Germinal center (tissue), 1 donor: ENCODE measurements at regions not wholly inside any gene's neighbourhood (a gene's known extent, or its start where the extent isn't known, plus 50 kb on each side); places are given as distances from the start of the nearest gene placed in this dataset.

ENCODE experiments used
- DNase-seq: peaks from one replicate; pipeline ENCODE4 v3.0.0; 2012; ENCODE audit warnings: mixed read lengths, low spot score

GRCh38 chr10:8418631-8419030 lies 364.1 kb downstream of the GATA3 start:
- no peak for DNase-seq

GRCh38 chr10:8420182-8420581 lies 365.7 kb downstream of the GATA3 start:
- DNase-seq, result no peak

GRCh38 chr10:8424555-8425211 lies 370.2 kb downstream of the GATA3 start:
- DNase-seq, result no peak

- no peak for DNase-seq
Observed at GRCh38 chr10:8428654-8429053, 374.2 kb downstream of the GATA3 start.

- no peak for DNase-seq
Observed at GRCh38 chr10:8430321-8430720, 375.8 kb downstream of the GATA3 start.

GRCh38 chr10:8431511-8431910 lies 377.0 kb downstream of the GATA3 start:
- no peak for DNase-seq

GRCh38 chr10:8435186-8436055 lies 380.9 kb downstream of the GATA3 start:
- DNase-seq, result no peak

- no peak for DNase-seq
Observed at GRCh38 chr10:8437896-8438295, 383.4 kb downstream of the GATA3 start.

GRCh38 chr10:8438603-8439002 lies 384.1 kb downstream of the GATA3 start:
- DNase-seq, result no peak

- no peak for DNase-seq
Observed at GRCh38 chr10:8439040-8439439, 384.6 kb downstream of the GATA3 start.

GRCh38 chr10:8444630-8445029 lies 390.1 kb downstream of the GATA3 start:
- no peak for DNase-seq

- DNase-seq, result no peak
Observed at GRCh38 chr10:8445353-8445752, 390.9 kb downstream of the GATA3 start.

GRCh38 chr10:8449909-8450308 lies 395.4 kb downstream of the GATA3 start:
- no peak for DNase-seq

GRCh38 chr10:8453587-8453986 lies 399.1 kb downstream of the GATA3 start:
- no peak for DNase-seq

GRCh38 chr10:8454357-8454756 lies 399.9 kb downstream of the GATA3 start:
- DNase-seq, result no peak

GRCh38 chr10:8455181-8455580 lies 400.7 kb downstream of the GATA3 start:
- DNase-seq, result no peak

GRCh38 chr10:8456386-8456785 lies 401.9 kb downstream of the GATA3 start:
- DNase-seq, result no peak

- no peak for DNase-seq
Observed at GRCh38 chr10:8460626-8461025, 406.1 kb downstream of the GATA3 start.

GRCh38 chr10:8462565-8462964 lies 408.1 kb downstream of the GATA3 start:
- DNase-seq, result no peak

GRCh38 chr10:8463853-8464252 lies 409.4 kb downstream of the GATA3 start:
- no peak for DNase-seq

- no peak for DNase-seq
Observed at GRCh38 chr10:8468477-8468876, 414.0 kb downstream of the GATA3 start.

GRCh38 chr10:8473205-8473604 lies 418.7 kb downstream of the GATA3 start:
- DNase-seq, result no peak

- no peak for DNase-seq
Observed at GRCh38 chr10:8477300-8477699, 422.8 kb downstream of the GATA3 start.
